SU-DHL-6 (cell line): ENCODE measurements at regions not wholly inside any gene's neighbourhood (a gene's known extent, or its start where the extent isn't known, plus 50 kb on each side); places are given as distances from the start of the nearest gene placed in this dataset.

Experiments
- CTCF ChIP-seq: fragments of 200-600 bp; sonication (generic); IDR thresholded peaks from one replicate; pipeline ENCODE4 v1.5.1; 2017; ENCODE audit warnings: antibody characterized with exemption, mild to moderate bottlenecking, low read length, moderate library complexity; ENCODE audit not compliant: insufficient read depth, poor library complexity, severe bottlenecking
- EZH2phosphoT487 ChIP-seq: fragments of 200-600 bp; sonication (generic), shearing (Covaris generic); conservative IDR thresholded peaks from 2 replicates; pipeline ENCODE4 v1.6.1; 2018; ENCODE audit warnings: mild to moderate bottlenecking, antibody characterized with exemption, low read length, moderate library complexity, mixed read lengths

DNA sequence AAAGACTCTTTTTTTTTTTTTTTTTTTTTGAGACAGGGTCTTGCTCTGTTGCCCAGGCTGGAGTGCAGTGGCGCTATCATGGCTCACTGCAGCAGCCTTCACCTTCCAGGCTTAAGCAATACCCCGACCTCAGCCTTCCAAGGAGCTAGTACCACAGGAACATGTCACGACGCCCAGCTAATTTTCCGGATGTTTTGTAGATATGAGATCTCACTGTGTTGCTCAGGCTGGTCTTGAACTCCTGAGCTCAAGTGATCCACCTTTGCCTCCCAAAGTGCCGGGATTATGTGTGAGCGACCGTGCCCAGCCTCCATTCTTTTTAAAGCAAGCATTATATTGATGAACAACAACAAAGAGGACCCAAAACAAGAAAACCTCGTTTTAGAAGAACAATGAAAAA is 307.1 kb upstream of the ID2 start:
- TF ChIP-seq CTCF, result no peak
- TF ChIP-seq EZH2phosphoT487, result no peak
